ENCODE measurements at regions not wholly inside any gene's neighbourhood (a gene's known extent, or its start where the extent isn't known, plus 50 kb on each side); places are given as distances from the start of the nearest gene placed in this dataset.
"Not testable (repeated sequence)": the region's sequence is repeated elsewhere in the genome, so short reads cannot be mapped to it uniquely, and the experiment has no call there.

GRCh38 chr3:195999176-195999575, 82.7 kb downstream of the TFRC start:
- DNase-seq (ENCODE audit: low read depth, low spot score); H3K36me3 ChIP-seq (ENCODE audit: insufficient read depth, insufficient read length, low read length); H3K4me3 ChIP-seq (ENCODE audit: insufficient read length, low read depth); H3K9me3 ChIP-seq (ENCODE audit: insufficient read depth, low read length); H3K9ac ChIP-seq (ENCODE audit: insufficient read length, low read depth); H3K4me1 ChIP-seq (ENCODE audit: insufficient read depth, insufficient read length): not testable (repeated sequence)
- H3K27me3 ChIP-seq (ENCODE audit: insufficient read depth, insufficient read length): peaks cover 27% of the 10 kb centered on the region

GRCh38 chr3:195996314-195996713, 85.6 kb downstream of the TFRC start:
- not testable (repeated sequence) for H3K36me3 ChIP-seq (ENCODE audit: insufficient read depth, insufficient read length, low read length); H3K27me3 ChIP-seq (ENCODE audit: insufficient read depth, insufficient read length); H3K4me1 ChIP-seq (ENCODE audit: insufficient read depth, insufficient read length); H3K9me3 ChIP-seq (ENCODE audit: insufficient read depth, low read length); H3K9ac ChIP-seq (ENCODE audit: insufficient read length, low read depth); H3K4me3 ChIP-seq (ENCODE audit: insufficient read length, low read depth); DNase-seq (ENCODE audit: low read depth, low spot score)

GRCh38 chr3:195994343-195994742, 86.0 kb upstream of the TNK2 start:
- H3K4me1 ChIP-seq (ENCODE audit: insufficient read depth, insufficient read length); H3K27me3 ChIP-seq (ENCODE audit: insufficient read depth, insufficient read length); H3K9me3 ChIP-seq (ENCODE audit: insufficient read depth, low read length); H3K9ac ChIP-seq (ENCODE audit: insufficient read length, low read depth); H3K4me3 ChIP-seq (ENCODE audit: insufficient read length, low read depth); H3K36me3 ChIP-seq (ENCODE audit: insufficient read depth, insufficient read length, low read length): not testable (repeated sequence)
- peak; percentile 32 for DNase-seq (ENCODE audit: low read depth, low spot score)

GRCh38 chr3:195993671-195994070, 85.3 kb upstream of the TNK2 start:
- H3K9ac ChIP-seq (ENCODE audit: insufficient read length, low read depth); H3K4me1 ChIP-seq (ENCODE audit: insufficient read depth, insufficient read length); H3K27me3 ChIP-seq (ENCODE audit: insufficient read depth, insufficient read length); DNase-seq (ENCODE audit: low read depth, low spot score); H3K36me3 ChIP-seq (ENCODE audit: insufficient read depth, insufficient read length, low read length); H3K4me3 ChIP-seq (ENCODE audit: insufficient read length, low read depth); H3K9me3 ChIP-seq (ENCODE audit: insufficient read depth, low read length): not testable (repeated sequence)

DNA sequence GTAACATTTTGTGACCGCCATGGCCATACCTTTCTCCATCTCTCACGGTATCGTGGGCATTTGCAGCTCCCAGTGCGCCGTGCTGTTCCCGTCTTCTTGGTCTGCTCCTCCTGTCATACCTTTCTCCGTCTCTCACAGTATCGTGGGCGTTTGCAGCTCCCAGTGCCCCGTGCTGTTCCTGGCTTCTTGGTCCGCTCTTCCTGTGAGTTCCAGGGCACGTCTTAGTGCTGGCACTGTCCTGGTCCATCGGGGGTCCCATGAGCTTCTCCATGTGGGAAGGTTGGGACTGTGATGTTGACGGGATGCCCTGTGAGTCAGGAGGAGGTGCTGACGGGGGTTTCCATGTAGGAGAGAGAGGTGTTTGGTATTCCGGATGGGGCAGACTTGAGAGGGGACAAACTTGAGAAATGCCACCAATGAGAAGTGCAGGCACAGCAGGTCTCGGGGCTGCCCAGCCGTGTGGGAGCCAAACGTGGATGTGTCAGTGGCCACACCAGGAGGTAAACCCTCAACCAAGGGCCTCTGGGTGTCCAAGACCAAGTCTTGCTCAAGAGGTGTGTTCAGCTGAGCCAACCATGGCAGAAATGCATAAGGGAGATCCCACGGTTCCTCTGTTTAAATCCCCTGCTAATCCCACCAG, 84.7 kb upstream of the TNK2 start:
- H3K36me3 ChIP-seq (ENCODE audit: insufficient read depth, insufficient read length, low read length); H3K27me3 ChIP-seq (ENCODE audit: insufficient read depth, insufficient read length); H3K9ac ChIP-seq (ENCODE audit: insufficient read length, low read depth); H3K9me3 ChIP-seq (ENCODE audit: insufficient read depth, low read length); H3K4me1 ChIP-seq (ENCODE audit: insufficient read depth, insufficient read length); H3K4me3 ChIP-seq (ENCODE audit: insufficient read length, low read depth); DNase-seq (ENCODE audit: low read depth, low spot score): not testable (repeated sequence)

DNA sequence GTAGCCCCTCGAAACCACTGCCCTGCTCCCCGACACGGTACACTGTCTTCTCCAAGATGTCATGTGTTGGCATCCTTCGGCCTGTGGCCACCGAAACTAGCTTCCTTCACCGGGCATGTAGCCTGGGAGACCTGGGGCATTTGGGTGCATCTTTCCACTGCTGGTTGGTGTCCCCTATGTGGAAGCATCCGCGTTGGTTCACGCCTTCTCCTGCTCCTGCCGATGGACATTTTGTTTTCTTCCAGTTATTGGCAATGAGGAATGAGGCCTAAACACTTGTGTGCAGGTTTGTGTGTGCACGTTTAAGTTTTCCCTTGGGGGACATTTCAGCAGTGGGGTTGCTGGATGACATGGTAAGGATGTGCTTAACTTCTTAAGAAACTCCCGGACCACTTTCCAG, 83.6 kb upstream of the TNK2 start:
- H3K4me1 ChIP-seq (ENCODE audit: insufficient read depth, insufficient read length); H3K36me3 ChIP-seq (ENCODE audit: insufficient read depth, insufficient read length, low read length); H3K27me3 ChIP-seq (ENCODE audit: insufficient read depth, insufficient read length); DNase-seq (ENCODE audit: low read depth, low spot score); H3K4me3 ChIP-seq (ENCODE audit: insufficient read length, low read depth); H3K9me3 ChIP-seq (ENCODE audit: insufficient read depth, low read length); H3K9ac ChIP-seq (ENCODE audit: insufficient read length, low read depth): not testable (repeated sequence)

- not testable (repeated sequence) for DNase-seq (ENCODE audit: low read depth, low spot score); H3K4me1 ChIP-seq (ENCODE audit: insufficient read depth, insufficient read length); H3K9me3 ChIP-seq (ENCODE audit: insufficient read depth, low read length); H3K27me3 ChIP-seq (ENCODE audit: insufficient read depth, insufficient read length); H3K9ac ChIP-seq (ENCODE audit: insufficient read length, low read depth); H3K36me3 ChIP-seq (ENCODE audit: insufficient read depth, insufficient read length, low read length); H3K4me3 ChIP-seq (ENCODE audit: insufficient read length, low read depth)
Observed at GRCh38 chr3:195991243-195991642, 82.9 kb upstream of the TNK2 start.

DNA sequence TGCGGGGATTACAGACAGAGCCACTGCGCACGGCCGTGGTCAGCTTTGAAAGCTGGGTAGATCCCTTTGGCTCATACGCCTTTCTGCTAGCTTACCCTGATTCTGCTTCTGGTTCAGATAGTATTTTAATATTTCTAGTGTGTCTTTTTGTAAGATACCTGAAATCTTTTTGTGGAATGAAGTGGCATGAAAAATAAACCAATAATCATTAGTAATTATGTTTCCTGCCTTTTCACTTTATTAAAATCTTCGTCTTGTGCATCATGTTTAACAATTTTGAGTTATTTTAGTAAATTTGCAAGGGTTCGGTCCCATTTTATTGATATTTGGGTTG, 82.5 kb upstream of the TNK2 start:
- peak overlapping the region; percentile 53 for H3K4me3 ChIP-seq (ENCODE audit: insufficient read length, low read depth)
- H3K9ac ChIP-seq (ENCODE audit: insufficient read length, low read depth): peak overlapping the region; percentile 84
- not testable (repeated sequence) for H3K36me3 ChIP-seq (ENCODE audit: insufficient read depth, insufficient read length, low read length); H3K4me1 ChIP-seq (ENCODE audit: insufficient read depth, insufficient read length); H3K27me3 ChIP-seq (ENCODE audit: insufficient read depth, insufficient read length); DNase-seq (ENCODE audit: low read depth, low spot score); H3K9me3 ChIP-seq (ENCODE audit: insufficient read depth, low read length)

DNA sequence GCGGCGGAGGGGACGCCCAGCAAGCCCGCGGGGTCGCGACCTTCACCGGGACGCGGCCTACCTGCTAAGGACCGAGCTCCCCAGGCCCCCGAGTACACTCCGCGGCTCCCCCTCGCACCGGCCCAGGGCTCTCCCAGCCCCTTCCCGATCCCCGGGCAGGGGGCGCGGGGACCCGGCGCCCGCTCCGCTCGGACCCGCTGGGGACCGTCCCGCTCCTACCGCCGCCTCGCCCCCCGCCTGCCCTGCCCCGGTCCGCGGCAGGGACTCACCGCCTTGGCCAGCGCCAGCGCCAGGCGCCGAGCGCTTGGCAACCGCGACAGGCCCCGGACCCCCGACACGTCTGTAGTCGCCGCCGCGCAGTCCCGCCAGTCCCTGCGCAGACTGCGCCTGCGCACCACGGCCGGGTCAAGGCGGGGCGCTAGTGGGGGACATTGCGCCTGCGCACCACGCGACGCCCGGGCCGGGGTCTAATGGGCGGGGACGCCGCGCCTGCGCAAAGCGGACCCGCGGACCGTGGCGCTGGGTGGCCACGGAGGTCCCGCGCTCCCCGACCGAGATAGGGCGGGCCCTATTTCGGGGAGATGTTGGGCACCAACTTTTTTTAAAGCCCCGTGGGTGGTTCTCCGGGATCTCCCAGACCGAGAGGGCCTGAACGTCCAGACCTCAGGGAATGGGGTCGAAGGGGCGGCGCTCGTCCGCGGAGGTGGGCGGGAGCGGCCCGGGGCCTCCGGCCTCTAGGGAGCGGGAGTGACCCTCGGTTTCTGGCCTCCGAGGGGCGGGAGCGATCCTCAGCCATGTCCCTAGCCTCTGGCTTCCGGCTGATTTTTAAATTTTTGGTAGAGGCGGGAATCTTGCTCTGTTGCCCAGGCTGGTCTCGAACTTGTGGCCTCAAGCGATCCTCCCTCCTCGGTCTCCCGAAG, 81.8 kb upstream of the TNK2 start:
- not testable (repeated sequence) for H3K36me3 ChIP-seq (ENCODE audit: insufficient read depth, insufficient read length, low read length); H3K9me3 ChIP-seq (ENCODE audit: insufficient read depth, low read length); H3K27me3 ChIP-seq (ENCODE audit: insufficient read depth, insufficient read length); H3K4me1 ChIP-seq (ENCODE audit: insufficient read depth, insufficient read length)
- DNase-seq (ENCODE audit: low read depth, low spot score): peak; percentile 85
- peak overlapping the region; percentile 54 for H3K4me3 ChIP-seq (ENCODE audit: insufficient read length, low read depth)
- peak overlapping the region; percentile 84 for H3K9ac ChIP-seq (ENCODE audit: insufficient read length, low read depth)

- H3K9ac ChIP-seq (ENCODE audit: insufficient read length, low read depth): peak overlapping the region; percentile 76
Observed at GRCh38 chr3:195989197-195989920, 81.0 kb upstream of the TNK2 start.

GRCh38 chr3:195988764-195989163, 80.4 kb upstream of the TNK2 start:
- H3K4me3 ChIP-seq (ENCODE audit: insufficient read length, low read depth); H3K9ac ChIP-seq (ENCODE audit: insufficient read length, low read depth); H3K9me3 ChIP-seq (ENCODE audit: insufficient read depth, low read length); DNase-seq (ENCODE audit: low read depth, low spot score); H3K36me3 ChIP-seq (ENCODE audit: insufficient read depth, insufficient read length, low read length); H3K27me3 ChIP-seq (ENCODE audit: insufficient read depth, insufficient read length); H3K4me1 ChIP-seq (ENCODE audit: insufficient read depth, insufficient read length): not testable (repeated sequence)

More at GRCh38 chr3:195989197-195989920, 81.0 kb upstream of the TNK2 start:
- not testable (repeated sequence) for H3K36me3 ChIP-seq (ENCODE audit: insufficient read depth, insufficient read length, low read length); H3K27me3 ChIP-seq (ENCODE audit: insufficient read depth, insufficient read length); H3K4me1 ChIP-seq (ENCODE audit: insufficient read depth, insufficient read length); DNase-seq (ENCODE audit: low read depth, low spot score); H3K9me3 ChIP-seq (ENCODE audit: insufficient read depth, low read length)
- H3K4me3 ChIP-seq (ENCODE audit: insufficient read length, low read depth): peak overlapping the region; percentile 54

- H3K4me3 ChIP-seq (ENCODE audit: insufficient read length, low read depth); H3K4me1 ChIP-seq (ENCODE audit: insufficient read depth, insufficient read length); DNase-seq (ENCODE audit: low read depth, low spot score); H3K27me3 ChIP-seq (ENCODE audit: insufficient read depth, insufficient read length); H3K9me3 ChIP-seq (ENCODE audit: insufficient read depth, low read length); H3K9ac ChIP-seq (ENCODE audit: insufficient read length, low read depth): not testable (repeated sequence)
- peaks cover 14% of the 10 kb centered on the region for H3K36me3 ChIP-seq (ENCODE audit: insufficient read depth, insufficient read length, low read length)
Observed at GRCh38 chr3:195987001-195987400, 78.7 kb upstream of the TNK2 start.

Measured in NT2/D1 (cell line).